ENCODE measurements at regions not wholly inside any gene's neighbourhood (a gene's known extent, or its start where the extent isn't known, plus 50 kb on each side); places are given as distances from the start of the nearest gene placed in this dataset.

- no peaks in the 10 kb centered on the region for H3K4me1 ChIP-seq
- H3K36me3 ChIP-seq: no peaks in the 10 kb centered on the region
- no peaks in the 10 kb centered on the region for H3K27me3 ChIP-seq
- H3K9ac ChIP-seq (ENCODE audit: low read depth in 2 of 2, low read length in 2 of 2): no peak overlapping the region
- intact Hi-C loops (cut with DNase I): no loop called here
- no peak for TF ChIP-seq CTCF (IDR thresholded peaks at IDR 0.05)
- H3K9me3 ChIP-seq: no peaks in the 10 kb centered on the region
- H3K4me3 ChIP-seq: no peak overlapping the region
- DNase-seq: no peak
- no peak overlapping the region for H3K27ac ChIP-seq
Measured at GRCh38 chr1:238143038-238143437, 252.3 kb upstream of the ZP4 start.

GRCh38 chr1:238141353-238141752, 250.6 kb upstream of the ZP4 start:
- Histone ChIP-seq H3K36me3 (no peaks in the 10 kb centered on the region), H3K4me1 (no peaks in the 10 kb centered on the region), H3K9ac (ENCODE audit: low read depth in 2 of 2, low read length in 2 of 2) (no peak overlapping the region), H3K27ac (no peak overlapping the region), H3K4me3 (no peak overlapping the region), H3K9me3 (no peaks in the 10 kb centered on the region), H3K27me3 (no peaks in the 10 kb centered on the region)
- DNase-seq: no peak
- TF ChIP-seq CTCF (IDR thresholded peaks at IDR 0.05): no peak
- intact Hi-C loops (cut with DNase I): no loop called here

GRCh38 chr1:238139713-238140112, 249.0 kb upstream of the ZP4 start:
- Histone ChIP-seq H3K27me3 (no peaks in the 10 kb centered on the region), H3K9ac (ENCODE audit: low read depth in 2 of 2, low read length in 2 of 2) (no peak overlapping the region), H3K9me3 (no peaks in the 10 kb centered on the region), H3K4me3 (no peak overlapping the region), H3K4me1 (no peaks in the 10 kb centered on the region), H3K36me3 (no peaks in the 10 kb centered on the region), H3K27ac (no peak overlapping the region)
- DNase-seq: no peak
- intact Hi-C loops (cut with DNase I): no loop called here
- no peak for TF ChIP-seq CTCF (IDR thresholded peaks at IDR 0.05)

- Histone ChIP-seq H3K9me3 (no peaks in the 10 kb centered on the region), H3K4me1 (no peaks in the 10 kb centered on the region), H3K27me3 (no peaks in the 10 kb centered on the region), H3K27ac (no peak overlapping the region), H3K36me3 (no peaks in the 10 kb centered on the region), H3K9ac (ENCODE audit: low read depth in 2 of 2, low read length in 2 of 2) (no peak overlapping the region), H3K4me3 (no peak overlapping the region)
- no peak for DNase-seq
- intact Hi-C loops (cut with DNase I): no loop called here
- TF ChIP-seq CTCF (IDR thresholded peaks at IDR 0.05): no peak
Measured at GRCh38 chr1:238138059-238138626, 247.4 kb upstream of the ZP4 start.

- no peaks in the 10 kb centered on the region for H3K9me3 ChIP-seq
- intact Hi-C loops (cut with DNase I): no loop called here
- H3K4me3 ChIP-seq: no peak overlapping the region
- H3K4me1 ChIP-seq: no peaks in the 10 kb centered on the region
- no peak for DNase-seq
- H3K27me3 ChIP-seq: no peaks in the 10 kb centered on the region
- TF ChIP-seq CTCF (IDR thresholded peaks at IDR 0.05): no peak
- no peak overlapping the region for H3K27ac ChIP-seq
- H3K36me3 ChIP-seq: no peaks in the 10 kb centered on the region
- no peak overlapping the region for H3K9ac ChIP-seq (ENCODE audit: low read depth in 2 of 2, low read length in 2 of 2)
Measured at GRCh38 chr1:238135708-238136664, 245.3 kb upstream of the ZP4 start.

Measured in colonic mucosa (tissue), 4 donors.